ENCODE measurements at regions not wholly inside any gene's neighbourhood (a gene's known extent, or its start where the extent isn't known, plus 50 kb on each side); places are given as distances from the start of the nearest gene placed in this dataset.

GRCh38 chr10:90031776-90032175 lies 330.4 kb downstream of the KIF20B start:
- H4K20me1 ChIP-seq (ENCODE audit: insufficient read depth, low read length), result no peaks in the 10 kb centered on the region
- no peak overlapping the region for H3K4me3 ChIP-seq (replicated peaks in 1 of 3; ENCODE audit: insufficient read depth in 1 of 3, low read depth in 2 of 3, low read length in 3 of 3)
- H3K4me2 ChIP-seq (ENCODE audit: low read depth, low read length), result no peak overlapping the region
- in situ Hi-C loops (cut with HindIII; ENCODE audit: extremely low pct_ligation_motif_present, low pct_unique_long_range_greater_than_20kb) (no loop called here), intact Hi-C loops (cut with micrococcal nuclease; ENCODE audit: unreplicated experiment) (no loop called here)
- ChIA-PET POLR2A (no interaction called here), CTCF (ENCODE audit: low intra/inter-chr PET ratio, low total read pairs) (no interaction called here)
- H3K36me3 ChIP-seq (replicated peaks in 1 of 2; ENCODE audit: control insufficient read depth in 1 of 2, insufficient read depth in 2 of 2, low read length in 2 of 2), result no peaks in the 10 kb centered on the region
- WGBS (ENCODE audit: low lambda C conversion rate), result 0% methylated on average over 1 of the region's 1 CpG
- BruUV-seq (replicated peaks), result no TSS peak
- no peaks in the 10 kb centered on the region for H3K9me3 ChIP-seq (ENCODE audit: low read length)
- no peaks in the 10 kb centered on the region for H3K4me1 ChIP-seq (ENCODE audit: insufficient read depth, low read length)
- H2AFZ ChIP-seq (ENCODE audit: low read length), result no peak overlapping the region
- DNase-seq (ENCODE audit: low spot score), result no peak
- no peak overlapping the region for H3K9ac ChIP-seq (ENCODE audit: insufficient read depth, low read depth, low read length)
- ATAC-seq, result no peak
- H3K27me3 ChIP-seq (ENCODE audit: control insufficient read depth in 1 of 2, insufficient read depth in 2 of 2, low read length in 2 of 2), result no peaks in the 10 kb centered on the region; a peak in 1 of 5 replicates
- H3K27ac ChIP-seq (ENCODE audit: extremely low read length, insufficient read depth, low read length), result no peak overlapping the region
- FAIRE-seq, result no peak
- H3K79me2 ChIP-seq (ENCODE audit: insufficient read depth, low read length), result no peaks in the 10 kb centered on the region
- no peak for TF ChIP-seq SNAPC5 (CRISPR knock-in tag; IDR thresholded peaks at IDR 0.05; ENCODE audit: borderline replicate concordance)
- TF ChIP-seq JUNB (CRISPR knock-in tag; IDR thresholded peaks at IDR 0.05; ENCODE audit: borderline replicate concordance), result no peak
- no peak for TF ChIP-seq ZNF609 (CRISPR knock-in tag; IDR thresholded peaks at IDR 0.05; ENCODE audit: borderline replicate concordance)
- no peak for TF ChIP-seq ZNF569 (CRISPR knock-in tag; IDR thresholded peaks at IDR 0.05; ENCODE audit: borderline replicate concordance)

Data from HepG2 (cell line).